NCI-H748 treated with DMSO at 0.1 percent for 48 hours (cell line): ENCODE measurements at regions not wholly inside any gene's neighbourhood (a gene's known extent, or its start where the extent isn't known, plus 50 kb on each side); places are given as distances from the start of the nearest gene placed in this dataset.

Experiments
- DNase-seq: peaks from one replicate; lab custom pipeline; 2025; lab: John Stamatoyannopoulos, UW

GRCh38 chr2:175560521-175561169 is 379.1 kb upstream of the ATP5MC3 start:
- DNase-seq: no peak

GRCh38 chr2:175559613-175560012 is 378.1 kb upstream of the ATP5MC3 start:
- DNase-seq: no peak

- DNase-seq: no peak
Measured at GRCh38 chr2:175557810-175558377, 376.4 kb upstream of the ATP5MC3 start.

GRCh38 chr2:175553910-175554309 is 372.4 kb upstream of the ATP5MC3 start:
- no peak for DNase-seq

- no peak for DNase-seq
Measured at GRCh38 chr2:175552902-175553301, 371.4 kb upstream of the ATP5MC3 start.

GRCh38 chr2:175540421-175540820 is 358.9 kb upstream of the ATP5MC3 start:
- no peak for DNase-seq

GRCh38 chr2:175539122-175539521 is 357.6 kb upstream of the ATP5MC3 start:
- no peak for DNase-seq

GRCh38 chr2:175536059-175536458 is 354.5 kb upstream of the ATP5MC3 start:
- DNase-seq: no peak

GRCh38 chr2:175535631-175536030 is 354.1 kb upstream of the ATP5MC3 start:
- DNase-seq: no peak

GRCh38 chr2:175525975-175526374 is 344.5 kb upstream of the ATP5MC3 start:
- no peak for DNase-seq

- no peak for DNase-seq
Measured at GRCh38 chr2:175523001-175523400, 341.5 kb upstream of the ATP5MC3 start.

GRCh38 chr2:175518206-175518605 is 336.7 kb upstream of the ATP5MC3 start:
- DNase-seq: no peak

- DNase-seq: no peak
Measured at GRCh38 chr2:175516555-175516954, 335.0 kb upstream of the ATP5MC3 start.

- DNase-seq: no peak
Measured at GRCh38 chr2:175500255-175500654, 318.7 kb upstream of the ATP5MC3 start.

GRCh38 chr2:175490360-175490791 is 308.9 kb upstream of the ATP5MC3 start:
- DNase-seq: peak; percentile 11

GRCh38 chr2:175478096-175478768 is 296.7 kb upstream of the ATP5MC3 start:
- DNase-seq: no peak

GRCh38 chr2:175476948-175477347 is 295.4 kb upstream of the ATP5MC3 start:
- DNase-seq: no peak

- no peak for DNase-seq
Measured at GRCh38 chr2:175476374-175476773, 294.9 kb upstream of the ATP5MC3 start.

GRCh38 chr2:175475130-175475529 is 293.6 kb upstream of the ATP5MC3 start:
- no peak for DNase-seq

- DNase-seq: peak; percentile 24
Measured at GRCh38 chr2:175468431-175469098, 287.1 kb upstream of the ATP5MC3 start.

- no peak for DNase-seq
Measured at GRCh38 chr2:175465101-175465500, 283.6 kb upstream of the ATP5MC3 start.

GRCh38 chr2:175464311-175464670 is 282.8 kb upstream of the ATP5MC3 start:
- no peak for DNase-seq
